HCT116 (cell line): ENCODE measurements at regions not wholly inside any gene's neighbourhood (a gene's known extent, or its start where the extent isn't known, plus 50 kb on each side); places are given as distances from the start of the nearest gene placed in this dataset.

Experiments
- ATAC-seq: fragments of 200-7000 bp; cut with Tn5 transposase; 2 replicates; pipeline ENCODE4 v1.9.1; 2020; ENCODE audit warnings: mild to moderate bottlenecking, moderate library complexity
- BruUV-seq: library from RNA; stranded (reverse); fragments of 400-500 nt; replicated peaks from 2 replicates; lab custom pipeline; 2021; lab: Mats Ljungman, UMichigan
- CTCF ChIA-PET: fragments of 300-600 bp; sonication (Branson Sonifier 250); formaldehyde crosslinking; loops from one replicate; lab custom pipeline; 2021; ENCODE audit warnings: antibody characterized with exemption; lab: Charles Lee
- POLR2A ChIA-PET: fragments of 300-600, 350-600 bp; sonication (Branson Sonifier 250); formaldehyde crosslinking; loops from one replicate; lab custom pipeline; 2021; ENCODE audit warnings: antibody characterized with exemption; lab: Charles Lee
- RAD21 ChIA-PET, 2 experiments: fragments of 300-600 bp; sonication (Branson Sonifier 250); formaldehyde crosslinking; loops; one replicate each; lab custom pipeline; 2023; ENCODE audit warnings: low total read pairs in 2 of 2; ENCODE audit not compliant: uncharacterized antibody in 2 of 2, unreplicated experiment in 2 of 2, low non-redundant PET in 1 of 2; lab: Charles Lee
- DNase-seq: peaks from one replicate; pipeline ENCODE4 v3.0.0-alpha.2; 2010; ENCODE audit warnings: low read depth, low spot score
- H2AFZ ChIP-seq: fragments of 200-600 bp; shearing (Covaris generic), sonication (generic); 2 replicates; pipeline ENCODE4 v1.6.1; 2017; ENCODE audit warnings: low read depth, mixed run types, mixed read lengths, antibody characterized with exemption, low read length; ENCODE audit not compliant: poor library complexity, severe bottlenecking
- H3K27ac ChIP-seq: 2 replicates; pipeline ENCODE4 v1.5.1; 2012; ENCODE audit warnings: low read depth, low read length
- H3K27me3 ChIP-seq: fragments of 200-600 bp; sonication (generic); 2 replicates; pipeline ENCODE4 v1.6.1; 2016; ENCODE audit warnings: mixed run types, low read length, mixed read lengths; ENCODE audit not compliant: insufficient read depth
- H3K36me3 ChIP-seq, 2 experiments: fragments of 200-500 bp in 1 of 2; fragments of 200-600 bp in 1 of 2; sonication (Bioruptor generic) in 1 of 2; sonication (generic) in 1 of 2; 2 replicates each; pipeline versions ENCODE4 v1.5.1 to v1.6.1; 2014 to 2016; ENCODE audit warnings: low read length in 2 of 2, inconsistent platforms in 1 of 2, mixed read lengths in 1 of 2, mixed run types in 1 of 2; ENCODE audit not compliant: insufficient read depth in 2 of 2, control insufficient read depth in 1 of 2
- H3K4me1 ChIP-seq, 2 experiments: fragments of 200-600 bp in 1 of 2; sonication (generic) in 1 of 2; 2 replicates each; pipeline versions ENCODE4 v1.5.1 to v1.6.1; 2012 to 2017; ENCODE audit warnings: low read length in 2 of 2, inconsistent platforms in 1 of 2, mild to moderate bottlenecking in 1 of 2, mixed read lengths in 1 of 2, mixed run types in 1 of 2, moderate library complexity in 1 of 2; ENCODE audit not compliant: insufficient read depth in 2 of 2, control insufficient read depth in 1 of 2
- H3K4me2 ChIP-seq: fragments of 200-600 bp; sonication (generic); 2 replicates; pipeline ENCODE4 v1.6.1; 2017; ENCODE audit warnings: mixed run types, low read length, mixed read lengths
- H3K4me3 ChIP-seq, 2 experiments: fragments of 200-600 bp in 1 of 2; sonication (generic) in 1 of 2; replicated peaks in 1 of 2; 2 replicates each; pipeline ENCODE4 v1.5.1; 2011 to 2016; ENCODE audit warnings: low read length in 2 of 2, control low read depth in 1 of 2, low read depth in 1 of 2, mild to moderate bottlenecking in 1 of 2, mixed read lengths in 1 of 2, mixed run types in 1 of 2
- H3K79me2 ChIP-seq: fragments of 200-600 bp; sonication (generic); 2 replicates; pipeline ENCODE4 v1.6.1; 2017; ENCODE audit warnings: mild to moderate bottlenecking, mixed run types, low read length, moderate library complexity, mixed read lengths; ENCODE audit not compliant: insufficient read depth
- H3K9ac ChIP-seq: fragments of 200-600 bp; sonication (generic); 2 replicates; pipeline ENCODE4 v1.6.1; 2016; ENCODE audit warnings: low read length, mixed read lengths
- H3K9me2 ChIP-seq: fragments of 200-600 bp; sonication (generic), shearing (Covaris generic); 2 replicates; pipeline ENCODE4 v1.6.1; 2017; ENCODE audit warnings: mixed run types, mild to moderate bottlenecking, moderate library complexity; ENCODE audit not compliant: insufficient read depth
- H3K9me3 ChIP-seq, 2 experiments: fragments of 200-500 bp in 1 of 2; fragments of 200-600 bp in 1 of 2; sonication (Bioruptor generic) in 1 of 2; sonication (generic) in 1 of 2; 2 replicates each; pipeline ENCODE4 v1.6.1; 2014 to 2017; ENCODE audit warnings: low read length in 2 of 2, mixed read lengths in 2 of 2, inconsistent platforms in 1 of 2, low read depth in 1 of 2, mild to moderate bottlenecking in 1 of 2, mixed run types in 1 of 2, moderate library complexity in 1 of 2; ENCODE audit not compliant: control insufficient read depth in 1 of 2, insufficient read depth in 1 of 2
- H4K20me1 ChIP-seq: fragments of 200-600 bp; sonication (generic), shearing (Covaris generic); 2 replicates; pipeline ENCODE4 v1.6.1; 2017; ENCODE audit warnings: mixed run types, mild to moderate bottlenecking, moderate library complexity; ENCODE audit not compliant: insufficient read depth
- CBX3 ChIP-seq: IDR thresholded peaks from 2 replicates; pipeline ENCODE4 v1.6.1; 2012; ENCODE audit warnings: low read depth
- CEBPB ChIP-seq: IDR thresholded peaks from 2 replicates; pipeline ENCODE4 v1.6.1; 2012; ENCODE audit warnings: low read depth
- EGR1 ChIP-seq: IDR thresholded peaks from 2 replicates; pipeline ENCODE4 v1.6.1; 2012; ENCODE audit warnings: low read depth
- EZH2 ChIP-seq: fragments of 200-600 bp; sonication (generic); IDR thresholded peaks from 2 replicates; pipeline ENCODE4 v1.6.1; 2017; ENCODE audit warnings: antibody characterized with exemption, mixed run types
- POLR2AphosphoS5 ChIP-seq: IDR thresholded peaks from 2 replicates; pipeline ENCODE4 v1.6.1; 2011; ENCODE audit warnings: mild to moderate bottlenecking, low read depth, low read length, moderate library complexity
- SP1 ChIP-seq: IDR thresholded peaks from 2 replicates; pipeline ENCODE4 v1.6.1; 2012; ENCODE audit warnings: low read depth
- SRF ChIP-seq: IDR thresholded peaks from 2 replicates; pipeline ENCODE4 v1.6.1; 2012; ENCODE audit warnings: low read depth
- TCF7L2 ChIP-seq: IDR thresholded peaks from 2 replicates; pipeline ENCODE4 v1.7.0; 2011; ENCODE audit warnings: borderline replicate concordance, inconsistent platforms; ENCODE audit not compliant: insufficient read depth, insufficient read length; ENCODE audit errors: extremely low read depth
- ZFX ChIP-seq: fragments of 450-650 bp; IDR thresholded peaks from 2 replicates; pipeline ENCODE4 v1.6.1; 2017
- ZNF274 ChIP-seq: fragments of 200-500 bp; sonication (Bioruptor generic); IDR thresholded peaks from 2 replicates; pipeline ENCODE4 v1.6.1; 2014; ENCODE audit warnings: mild to moderate bottlenecking, low read depth, low read length, inconsistent platforms
- intact Hi-C: fragments of 100-400 bp; cut with micrococcal nuclease; formaldehyde crosslinking; loops from 2 replicates; pipeline ENCODE4 v1.10.0; 2022
- TF ChIP-seq, protein P1 (sequence below): IDR thresholded peaks from 2 replicates; pipeline ENCODE4 v1.6.1; 2011; ENCODE audit warnings: mild to moderate bottlenecking, low read length, moderate library complexity; ENCODE audit not compliant: insufficient replicate concordance; ENCODE audit errors: extremely low read depth
- TF ChIP-seq, protein P2 (sequence below): IDR thresholded peaks from 2 replicates; pipeline ENCODE4 v1.6.1; 2012
- TF ChIP-seq, protein P3 (sequence below): IDR thresholded peaks from 2 replicates; pipeline ENCODE4 v1.6.1; 2012; ENCODE audit warnings: low read depth
- TF ChIP-seq, protein P4 (sequence below): IDR thresholded peaks from 2 replicates; pipeline ENCODE4 v1.6.1; 2012

DNA sequence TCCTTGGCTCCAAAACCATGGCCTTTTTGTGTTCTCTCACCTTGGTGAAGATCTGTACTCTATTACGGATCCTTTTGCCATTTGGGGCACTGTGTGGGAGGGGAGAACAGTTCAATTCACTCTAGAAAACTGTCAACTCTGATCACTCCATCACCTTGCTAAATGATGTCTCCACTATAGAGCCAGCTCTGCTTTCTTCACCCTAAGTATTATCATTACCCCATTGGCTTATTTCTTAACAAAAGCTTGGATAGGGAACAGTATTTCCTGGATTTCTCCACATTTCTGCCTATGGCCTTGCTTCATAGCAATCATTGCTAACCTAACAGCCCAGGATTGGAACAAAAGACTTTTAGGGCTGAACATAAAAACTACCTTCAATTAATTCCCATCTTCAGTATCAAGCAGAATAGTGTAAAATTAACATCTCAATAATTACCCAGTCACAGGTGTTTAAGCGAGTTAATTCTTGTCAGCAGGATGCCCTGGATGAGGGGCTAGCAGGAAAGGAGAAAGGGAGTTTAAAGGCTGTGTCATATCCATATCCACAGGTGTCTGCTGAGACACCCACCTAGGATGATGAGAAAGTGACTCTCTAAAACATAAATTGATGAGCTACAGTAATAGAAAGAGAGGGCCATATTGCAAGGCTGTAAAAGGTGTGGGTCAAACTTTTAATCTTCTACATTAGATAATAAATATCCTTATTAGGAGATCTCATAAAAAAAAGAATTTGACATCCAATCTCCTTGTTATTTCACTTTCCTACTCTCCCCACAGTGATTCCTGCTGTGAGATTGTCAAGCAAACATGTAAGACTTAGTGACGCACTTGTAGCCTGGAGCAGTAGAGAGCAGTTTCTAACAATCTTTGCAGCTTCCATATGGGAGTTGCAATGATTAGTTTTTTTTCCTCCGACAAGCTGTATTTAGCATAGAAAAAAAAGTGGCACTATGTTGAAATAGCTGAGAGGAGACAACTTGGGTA lies 589.5 kb upstream of the NXPH2 start:
- intact Hi-C loops: no loop called here
- H2AFZ ChIP-seq: no peak overlapping the region
- no peaks in the 10 kb centered on the region for H3K4me1 ChIP-seq
- no peak overlapping the region for H3K27ac ChIP-seq
- no TSS peak for BruUV-seq
- no peak overlapping the region for H3K9ac ChIP-seq
- CTCF ChIA-PET: no interaction called here
- H3K27me3 ChIP-seq: no peaks in the 10 kb centered on the region
- H4K20me1 ChIP-seq: no peaks in the 10 kb centered on the region
- no peak overlapping the region for H3K4me3 ChIP-seq
- ATAC-seq (no peak), DNase-seq (no peak)
- RAD21 ChIA-PET: no interaction called here
- no peaks in the 10 kb centered on the region for H3K36me3 ChIP-seq
- POLR2A ChIA-PET: no interaction called here
- no peaks in the 10 kb centered on the region for H3K9me2 ChIP-seq
- no peaks in the 10 kb centered on the region for H3K9me3 ChIP-seq
- H3K79me2 ChIP-seq: no peaks in the 10 kb centered on the region
- no peak for TF ChIP-seq EGR1
- TF ChIP-seq, protein P1, sequence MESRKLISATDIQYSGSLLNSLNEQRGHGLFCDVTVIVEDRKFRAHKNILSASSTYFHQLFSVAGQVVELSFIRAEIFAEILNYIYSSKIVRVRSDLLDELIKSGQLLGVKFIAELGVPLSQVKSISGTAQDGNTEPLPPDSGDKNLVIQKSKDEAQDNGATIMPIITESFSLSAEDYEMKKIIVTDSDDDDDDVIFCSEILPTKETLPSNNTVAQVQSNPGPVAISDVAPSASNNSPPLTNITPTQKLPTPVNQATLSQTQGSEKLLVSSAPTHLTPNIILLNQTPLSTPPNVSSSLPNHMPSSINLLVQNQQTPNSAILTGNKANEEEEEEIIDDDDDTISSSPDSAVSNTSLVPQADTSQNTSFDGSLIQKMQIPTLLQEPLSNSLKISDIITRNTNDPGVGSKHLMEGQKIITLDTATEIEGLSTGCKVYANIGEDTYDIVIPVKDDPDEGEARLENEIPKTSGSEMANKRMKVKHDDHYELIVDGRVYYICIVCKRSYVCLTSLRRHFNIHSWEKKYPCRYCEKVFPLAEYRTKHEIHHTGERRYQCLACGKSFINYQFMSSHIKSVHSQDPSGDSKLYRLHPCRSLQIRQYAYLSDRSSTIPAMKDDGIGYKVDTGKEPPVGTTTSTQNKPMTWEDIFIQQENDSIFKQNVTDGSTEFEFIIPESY: no peak
- TF ChIP-seq, protein P2, sequence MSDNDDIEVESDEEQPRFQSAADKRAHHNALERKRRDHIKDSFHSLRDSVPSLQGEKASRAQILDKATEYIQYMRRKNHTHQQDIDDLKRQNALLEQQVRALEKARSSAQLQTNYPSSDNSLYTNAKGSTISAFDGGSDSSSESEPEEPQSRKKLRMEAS: no peak
- no peak overlapping the region for H3K4me2 ChIP-seq

DNA sequence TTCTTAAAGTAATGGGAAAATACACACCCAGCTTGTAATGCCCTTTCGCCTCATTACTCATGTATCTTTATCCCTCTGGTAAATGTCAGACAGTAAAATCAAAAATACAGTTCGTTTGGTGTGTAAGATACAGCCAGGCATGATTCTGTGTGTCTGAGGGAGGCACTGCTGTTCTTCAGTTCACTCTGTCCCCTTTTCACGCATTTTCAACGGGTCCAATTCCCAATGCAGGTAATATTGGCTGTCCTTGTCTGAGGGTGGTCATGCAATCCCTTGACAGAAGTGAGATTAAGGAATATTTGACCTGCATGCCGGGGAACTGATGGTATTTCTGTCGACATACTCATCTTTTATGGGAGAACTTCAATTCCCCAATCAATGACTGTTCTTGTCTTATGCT lies 587.2 kb upstream of the NXPH2 start:
- no peaks in the 10 kb centered on the region for H4K20me1 ChIP-seq
- TF ChIP-seq CBX3 (no peak), ZNF274 (no peak), TCF7L2 (no peak), CEBPB (no peak), SRF (no peak), EZH2 (no peak), POLR2AphosphoS5 (no peak), SP1 (no peak), ZFX (no peak), EGR1 (no peak)
- TF ChIP-seq, protein P3, sequence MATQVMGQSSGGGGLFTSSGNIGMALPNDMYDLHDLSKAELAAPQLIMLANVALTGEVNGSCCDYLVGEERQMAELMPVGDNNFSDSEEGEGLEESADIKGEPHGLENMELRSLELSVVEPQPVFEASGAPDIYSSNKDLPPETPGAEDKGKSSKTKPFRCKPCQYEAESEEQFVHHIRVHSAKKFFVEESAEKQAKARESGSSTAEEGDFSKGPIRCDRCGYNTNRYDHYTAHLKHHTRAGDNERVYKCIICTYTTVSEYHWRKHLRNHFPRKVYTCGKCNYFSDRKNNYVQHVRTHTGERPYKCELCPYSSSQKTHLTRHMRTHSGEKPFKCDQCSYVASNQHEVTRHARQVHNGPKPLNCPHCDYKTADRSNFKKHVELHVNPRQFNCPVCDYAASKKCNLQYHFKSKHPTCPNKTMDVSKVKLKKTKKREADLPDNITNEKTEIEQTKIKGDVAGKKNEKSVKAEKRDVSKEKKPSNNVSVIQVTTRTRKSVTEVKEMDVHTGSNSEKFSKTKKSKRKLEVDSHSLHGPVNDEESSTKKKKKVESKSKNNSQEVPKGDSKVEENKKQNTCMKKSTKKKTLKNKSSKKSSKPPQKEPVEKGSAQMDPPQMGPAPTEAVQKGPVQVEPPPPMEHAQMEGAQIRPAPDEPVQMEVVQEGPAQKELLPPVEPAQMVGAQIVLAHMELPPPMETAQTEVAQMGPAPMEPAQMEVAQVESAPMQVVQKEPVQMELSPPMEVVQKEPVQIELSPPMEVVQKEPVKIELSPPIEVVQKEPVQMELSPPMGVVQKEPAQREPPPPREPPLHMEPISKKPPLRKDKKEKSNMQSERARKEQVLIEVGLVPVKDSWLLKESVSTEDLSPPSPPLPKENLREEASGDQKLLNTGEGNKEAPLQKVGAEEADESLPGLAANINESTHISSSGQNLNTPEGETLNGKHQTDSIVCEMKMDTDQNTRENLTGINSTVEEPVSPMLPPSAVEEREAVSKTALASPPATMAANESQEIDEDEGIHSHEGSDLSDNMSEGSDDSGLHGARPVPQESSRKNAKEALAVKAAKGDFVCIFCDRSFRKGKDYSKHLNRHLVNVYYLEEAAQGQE: no peak
- TF ChIP-seq, protein P4, sequence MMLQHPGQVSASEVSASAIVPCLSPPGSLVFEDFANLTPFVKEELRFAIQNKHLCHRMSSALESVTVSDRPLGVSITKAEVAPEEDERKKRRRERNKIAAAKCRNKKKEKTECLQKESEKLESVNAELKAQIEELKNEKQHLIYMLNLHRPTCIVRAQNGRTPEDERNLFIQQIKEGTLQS: no peak
- intact Hi-C loops: no loop called here
- H3K79me2 ChIP-seq: no peaks in the 10 kb centered on the region
- no peak overlapping the region for H3K4me3 ChIP-seq
- POLR2A ChIA-PET: no interaction called here
- BruUV-seq: no TSS peak
- H3K27me3 ChIP-seq: no peaks in the 10 kb centered on the region
- ATAC-seq (no peak), DNase-seq (no peak)
- RAD21 ChIA-PET: no interaction called here
- no peaks in the 10 kb centered on the region for H3K4me1 ChIP-seq
- H3K9me2 ChIP-seq: no peaks in the 10 kb centered on the region
- H3K27ac ChIP-seq: no peak overlapping the region
- no peak overlapping the region for H3K9ac ChIP-seq
- H3K9me3 ChIP-seq: no peaks in the 10 kb centered on the region
- H3K4me2 ChIP-seq: no peak overlapping the region
- H2AFZ ChIP-seq: no peak overlapping the region
- H3K36me3 ChIP-seq: no peaks in the 10 kb centered on the region
- CTCF ChIA-PET: no interaction called here
